ENCODE measurements at regions not wholly inside any gene's neighbourhood (a gene's known extent, or its start where the extent isn't known, plus 50 kb on each side); places are given as distances from the start of the nearest gene placed in this dataset.

GRCh38 chr9:21597284-21597683 is 115.2 kb upstream of the IFNE start:
- no peak for TF ChIP-seq POLR2A (IDR thresholded peaks at IDR 0.05)
- no peak for TF ChIP-seq CTCF (IDR thresholded peaks at IDR 0.05)

Measured in ovary (tissue), 3 donors.